CD4-positive, alpha-beta T cell (primary cell): ENCODE measurements at regions not wholly inside any gene's neighbourhood (a gene's known extent, or its start where the extent isn't known, plus 50 kb on each side); places are given as distances from the start of the nearest gene placed in this dataset.
"Not testable (repeated sequence)": the region's sequence is repeated elsewhere in the genome, so short reads cannot be mapped to it uniquely, and the experiment has no call there.

Source experiments
- ATAC-seq: fragments of 200-7000 bp; cut with Tn5 transposase; one replicate; pipeline ENCODE4 v1.10.0; 2022; ENCODE audit warnings: mild to moderate bottlenecking; ENCODE audit not compliant: poor library complexity
- CTCF ChIA-PET: fragments of 350-600 bp; sonication (Branson Sonifier 250); formaldehyde crosslinking; loops from one replicate; lab custom pipeline; 2021; ENCODE audit warnings: antibody characterized with exemption, inconsistent platforms; lab: Charles Lee
- POLR2A ChIA-PET: fragments of 350-600 bp; sonication (Branson Sonifier 250); formaldehyde crosslinking; loops from one replicate; lab custom pipeline; 2021; ENCODE audit warnings: antibody characterized with exemption, inconsistent platforms; lab: Charles Lee
- DNase-seq, 14 experiments: peaks; one replicate each; pipeline ENCODE4 v3.0.0-alpha.2; 2013 to 2020; ENCODE audit warnings: mixed read lengths in 2 of 14
- H3K27ac ChIP-seq, 2 donors: one replicate each; pipeline versions ENCODE4 v1.5.1 to v1.7.0; 2013; ENCODE audit warnings: low read length in 2 of 2, low read depth in 1 of 2, mild to moderate bottlenecking in 1 of 2
- H3K27me3 ChIP-seq, 2 experiments: 1 replicate in 1 of 2; 2 replicates in 1 of 2; pipeline versions ENCODE4 v1.6.1 to v1.7.0; 2013; ENCODE audit warnings: low read length in 2 of 2, control low read depth in 1 of 2, mild to moderate bottlenecking in 1 of 2, moderate library complexity in 1 of 2; ENCODE audit not compliant: insufficient read depth in 2 of 2, control insufficient read depth in 1 of 2
- H3K36me3 ChIP-seq: one replicate; pipeline ENCODE4 v1.6.1; 2013; ENCODE audit warnings: low read length, control low read depth; ENCODE audit not compliant: insufficient read depth
- H3K4me1 ChIP-seq: one replicate; pipeline ENCODE4 v1.6.1; 2013; ENCODE audit warnings: low read length, control low read depth; ENCODE audit not compliant: insufficient read depth
- H3K4me3 ChIP-seq: one replicate; pipeline ENCODE4 v1.5.1; 2013; ENCODE audit warnings: mild to moderate bottlenecking, low read length, moderate library complexity
- H3K9me3 ChIP-seq, 2 experiments: 1 replicate in 1 of 2; 2 replicates in 1 of 2; pipeline versions ENCODE4 v1.6.1 to v1.7.0; 2013; ENCODE audit warnings: low read length in 2 of 2, mild to moderate bottlenecking in 2 of 2, control low read depth in 1 of 2, moderate library complexity in 1 of 2; ENCODE audit not compliant: control insufficient read depth in 1 of 2, insufficient read depth in 1 of 2
- H3K27ac Mint-ChIP-seq: one replicate; pipeline ENCODE4 v1.8.0; 2020; ENCODE audit warnings: mixed read lengths
- H3K27me3 Mint-ChIP-seq: one replicate; pipeline ENCODE4 v1.8.0; 2021; ENCODE audit warnings: mixed read lengths
- H3K36me3 Mint-ChIP-seq: one replicate; pipeline ENCODE4 v1.8.0; 2021; ENCODE audit warnings: low read depth, mixed read lengths
- H3K4me1 Mint-ChIP-seq: one replicate; pipeline ENCODE4 v1.8.0; 2021; ENCODE audit warnings: low read depth, mixed read lengths
- H3K4me3 Mint-ChIP-seq: one replicate; pipeline ENCODE4 v1.8.0; 2020; ENCODE audit warnings: mild to moderate bottlenecking, mixed read lengths
- H3K9me3 Mint-ChIP-seq: one replicate; pipeline ENCODE4 v1.8.0; 2020; ENCODE audit warnings: mixed read lengths
- intact Hi-C, 2 experiments: fragments of 100-400 bp; cut with DNase I in 1 of 2; cut with micrococcal nuclease in 1 of 2; formaldehyde crosslinking; loops; one replicate each; pipeline versions ENCODE4 v1.15.1 to v1.9.0; 2023 to 2025; cut with DNase I, micrococcal nuclease

DNA sequence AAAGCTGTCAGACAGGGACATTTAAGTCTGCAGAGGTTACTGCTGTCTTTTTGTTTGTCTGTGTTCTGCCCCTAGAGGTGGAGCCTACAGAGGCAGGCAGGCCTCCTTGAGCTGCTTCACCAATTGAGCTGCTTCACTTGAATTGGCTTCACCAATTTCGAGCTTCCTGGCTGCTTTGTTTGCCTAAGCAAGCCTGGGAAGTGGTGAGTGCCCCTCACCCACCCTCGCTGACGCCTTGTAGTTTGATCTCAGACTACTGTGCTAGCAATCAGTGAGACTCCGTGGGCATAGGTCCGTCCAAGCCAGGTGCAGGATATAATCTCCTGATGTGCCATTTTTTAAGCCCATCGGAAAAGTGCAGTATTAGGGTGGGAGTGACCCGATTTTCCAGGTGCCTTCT is 179.7 kb downstream of the TRIM51G start:
- intact Hi-C loops, H3K36me3 ChIP-seq, H3K4me1 ChIP-seq, H3K36me3 Mint-ChIP-seq, POLR2A ChIA-PET, H3K9me3 Mint-ChIP-seq, H3K27me3 Mint-ChIP-seq, CTCF ChIA-PET, H3K27ac ChIP-seq, H3K9me3 ChIP-seq, H3K4me3 Mint-ChIP-seq, H3K4me3 ChIP-seq, H3K27ac Mint-ChIP-seq, H3K27me3 ChIP-seq, ATAC-seq, H3K4me1 Mint-ChIP-seq: not testable (repeated sequence)
- peak in 1 of 14 experiments; percentile 3 for DNase-seq
